Nephron progenitor cell (in vitro differentiated cells): ENCODE measurements at regions not wholly inside any gene's neighbourhood (a gene's known extent, or its start where the extent isn't known, plus 50 kb on each side); places are given as distances from the start of the nearest gene placed in this dataset.

Experiments
- DNase-seq: peaks from one replicate; pipeline ENCODE4 v3.0.0; 2021
- H3K27ac Mint-ChIP-seq: 2 replicates; pipeline ENCODE4 v1.8.0; 2021; ENCODE audit warnings: mild to moderate bottlenecking, moderate library complexity, mixed read lengths
- H3K27me3 Mint-ChIP-seq: 2 replicates; pipeline ENCODE4 v1.8.0; 2021; ENCODE audit warnings: mild to moderate bottlenecking, low read depth, mixed read lengths; ENCODE audit not compliant: poor library complexity
- H3K36me3 Mint-ChIP-seq: 2 replicates; pipeline ENCODE4 v1.8.0; 2021; ENCODE audit warnings: low read depth, mixed read lengths
- H3K4me1 Mint-ChIP-seq: 2 replicates; pipeline ENCODE4 v1.8.0; 2021; ENCODE audit warnings: mixed read lengths
- H3K4me3 Mint-ChIP-seq: 2 replicates; pipeline ENCODE4 v1.8.0; 2021; ENCODE audit warnings: mild to moderate bottlenecking, moderate library complexity, mixed read lengths
- H3K9me3 Mint-ChIP-seq: 2 replicates; pipeline ENCODE4 v1.8.0; 2021; ENCODE audit warnings: mild to moderate bottlenecking, moderate library complexity, mixed read lengths
- CTCF ChIP-seq: fragments of 200-600 bp; sonication (generic); IDR thresholded peaks from 2 replicates; pipeline ENCODE4 v1.5.0; 2021; ENCODE audit warnings: antibody characterized with exemption

- peaks cover 4% of the 10 kb centered on the region for H3K9me3 Mint-ChIP-seq
- H3K27ac Mint-ChIP-seq, result no peak overlapping the region
- H3K4me3 Mint-ChIP-seq, result peak overlapping the region; percentile 48
- no peak for TF ChIP-seq CTCF
- H3K36me3 Mint-ChIP-seq, result no peaks in the 10 kb centered on the region
- peaks cover 7% of the 10 kb centered on the region for H3K27me3 Mint-ChIP-seq
- H3K4me1 Mint-ChIP-seq, result peaks cover 5% of the 10 kb centered on the region
- DNase-seq, result no peak
These were observed 396.2 kb downstream of the TYW1 start for GRCh38 chr7:67392596-67393438.

GRCh38 chr7:67393903-67394302, 397.3 kb downstream of the TYW1 start:
- Mint-ChIP-seq H3K36me3 (no peaks in the 10 kb centered on the region), H3K4me1 (peaks cover 5% of the 10 kb centered on the region), H3K4me3 (no peak overlapping the region), H3K27me3 (peaks cover 7% of the 10 kb centered on the region), H3K9me3 (peaks cover 9% of the 10 kb centered on the region), H3K27ac (no peak overlapping the region)
- DNase-seq, result no peak
- no peak for TF ChIP-seq CTCF

- Mint-ChIP-seq H3K36me3 (no peaks in the 10 kb centered on the region), H3K9me3 (peaks cover 25% of the 10 kb centered on the region), H3K4me1 (no peaks in the 10 kb centered on the region), H3K27ac (no peak overlapping the region), H3K4me3 (no peak overlapping the region), H3K27me3 (peaks cover 3% of the 10 kb centered on the region)
- DNase-seq, result no peak
- no peak for TF ChIP-seq CTCF
These were observed 402.3 kb downstream of the TYW1 start for GRCh38 chr7:67398916-67399315.

- TF ChIP-seq CTCF, result no peak
- H3K9me3 Mint-ChIP-seq, result peaks cover 36% of the 10 kb centered on the region
- H3K4me1 Mint-ChIP-seq, result no peaks in the 10 kb centered on the region
- DNase-seq, result no peak
- H3K4me3 Mint-ChIP-seq, result no peak overlapping the region
- no peaks in the 10 kb centered on the region for H3K27me3 Mint-ChIP-seq
- H3K36me3 Mint-ChIP-seq, result no peaks in the 10 kb centered on the region
- no peak overlapping the region for H3K27ac Mint-ChIP-seq
These were observed 404.9 kb downstream of the TYW1 start for GRCh38 chr7:67401492-67401891.

GRCh38 chr7:67402280-67402679, 405.6 kb downstream of the TYW1 start:
- H3K4me3 Mint-ChIP-seq, result no peak overlapping the region
- H3K36me3 Mint-ChIP-seq, result no peaks in the 10 kb centered on the region
- H3K4me1 Mint-ChIP-seq, result peaks cover 6% of the 10 kb centered on the region
- no peak for TF ChIP-seq CTCF
- no peaks in the 10 kb centered on the region for H3K27me3 Mint-ChIP-seq
- H3K9me3 Mint-ChIP-seq, result peaks cover 34% of the 10 kb centered on the region
- no peak for DNase-seq
- no peak overlapping the region for H3K27ac Mint-ChIP-seq

- DNase-seq, result no peak
- Mint-ChIP-seq H3K27me3 (peaks cover 11% of the 10 kb centered on the region), H3K9me3 (peaks cover 42% of the 10 kb centered on the region), H3K4me3 (no peak overlapping the region), H3K36me3 (no peaks in the 10 kb centered on the region), H3K4me1 (peaks cover 26% of the 10 kb centered on the region), H3K27ac (peak overlapping the region; percentile 84)
- TF ChIP-seq CTCF, result no peak
These were observed 410.3 kb downstream of the TYW1 start for GRCh38 chr7:67406976-67407375.
